ENCODE measurements at regions not wholly inside any gene's neighbourhood (a gene's known extent, or its start where the extent isn't known, plus 50 kb on each side); places are given as distances from the start of the nearest gene placed in this dataset.

DNA sequence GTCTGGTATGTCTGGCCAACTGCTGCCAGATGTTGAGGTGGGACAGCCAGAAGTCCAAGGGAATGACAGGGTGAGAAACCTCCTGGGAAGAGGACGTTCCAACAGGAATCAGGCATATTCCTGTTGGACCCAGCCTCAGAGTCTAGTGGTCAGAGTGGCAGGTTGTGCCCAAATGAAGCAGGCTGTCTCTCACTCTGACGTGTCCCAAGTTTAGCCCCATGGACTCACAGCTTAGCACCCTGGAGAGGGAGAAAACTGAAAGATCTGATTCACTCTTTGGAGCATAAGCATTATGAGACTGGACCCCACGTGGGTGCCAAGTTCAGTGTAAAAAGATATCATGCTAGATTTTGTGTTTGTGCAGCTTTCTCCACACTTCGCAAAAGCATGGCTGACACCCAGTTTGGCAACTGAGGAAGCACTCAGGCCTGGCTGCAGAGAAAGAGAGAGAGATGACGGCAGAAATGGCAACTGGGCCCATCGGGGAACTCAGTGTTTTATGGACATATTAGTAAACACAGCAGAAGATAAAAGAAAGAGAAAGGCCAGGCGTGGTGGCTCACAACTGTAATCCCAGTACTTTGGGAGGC lies 88.2 kb upstream of the LMCD1 start:
- H3K27me3 ChIP-seq: no peaks in the 10 kb centered on the region
- no peaks in the 10 kb centered on the region for H3K36me3 ChIP-seq
- no peak overlapping the region for H3K4me3 ChIP-seq
- no peak for DNase-seq
- H3K4me1 ChIP-seq: peaks cover 0 to 6% (median 0%) of the 10 kb centered on the region in 3 donors
- H3K27ac ChIP-seq: no peak overlapping the region
- WGBS, 2 donors: 75 to 76% methylated on average over 7 of the region's 7 CpGs
- intact Hi-C loops (cut with DNase I): no loop called here
- no peak for TF ChIP-seq POLR2A (IDR thresholded peaks at IDR 0.05)
- no peak for TF ChIP-seq CTCF (IDR thresholded peaks at IDR 0.05)
- no peaks in the 10 kb centered on the region for H3K9me3 ChIP-seq

- peaks cover 0 to 6% (median 0%) of the 10 kb centered on the region in 3 donors for H3K4me1 ChIP-seq
- no peaks in the 10 kb centered on the region for H3K9me3 ChIP-seq
- intact Hi-C loops (cut with DNase I): no loop called here
- H3K27me3 ChIP-seq: no peaks in the 10 kb centered on the region
- no peak for DNase-seq
- peak overlapping the region in 1 of 4 donors; percentile 43 for H3K4me3 ChIP-seq
- H3K36me3 ChIP-seq: no peaks in the 10 kb centered on the region
- H3K27ac ChIP-seq: no peak overlapping the region
- TF ChIP-seq CTCF (IDR thresholded peaks at IDR 0.05) (no peak), POLR2A (IDR thresholded peaks at IDR 0.05) (no peak)
- WGBS, 2 donors: 47 to 64% methylated on average over 4 of the region's 4 CpGs
Observed at GRCh38 chr3:8416965-8417364, 84.7 kb upstream of the LMCD1 start.

DNA sequence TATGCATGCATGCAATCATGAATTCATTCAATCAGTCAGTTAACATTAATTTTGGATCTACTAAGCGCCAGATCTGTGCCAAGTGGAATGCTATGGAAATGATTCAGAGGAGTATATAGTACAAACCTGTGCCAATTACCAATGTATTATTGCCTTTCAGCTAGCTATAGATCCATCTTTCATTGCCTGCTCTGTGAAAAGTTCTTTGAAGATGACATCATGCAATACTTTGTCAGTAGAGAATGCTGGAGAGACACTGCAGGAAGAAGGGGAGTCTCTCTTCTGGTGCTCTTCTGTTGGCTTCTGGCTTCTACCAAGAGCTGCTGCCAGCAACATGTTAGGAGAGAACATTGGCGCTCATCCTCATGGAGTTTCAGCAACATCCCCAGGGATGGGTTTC lies 81.0 kb upstream of the LMCD1 start:
- Histone ChIP-seq H3K4me1 (peaks cover 0 to 6% (median 0%) of the 10 kb centered on the region in 3 donors), H3K9me3 (peaks cover 0 to 10% (median 8%) of the 10 kb centered on the region in 3 donors), H3K4me3 (no peak overlapping the region), H3K27me3 (no peaks in the 10 kb centered on the region), H3K36me3 (no peaks in the 10 kb centered on the region), H3K27ac (no peak overlapping the region)
- intact Hi-C loops (cut with DNase I): no loop called here
- TF ChIP-seq POLR2A (IDR thresholded peaks at IDR 0.05) (no peak), CTCF (IDR thresholded peaks at IDR 0.05) (no peak)
- WGBS, 2 donors: 66 to 70% methylated on average over 2 of the region's 2 CpGs
- no peak for DNase-seq

GRCh38 chr3:8421267-8421666 lies 80.4 kb upstream of the LMCD1 start:
- Histone ChIP-seq H3K9me3 (peaks cover 0 to 10% (median 8%) of the 10 kb centered on the region in 3 donors), H3K27me3 (no peaks in the 10 kb centered on the region), H3K27ac (no peak overlapping the region), H3K36me3 (no peaks in the 10 kb centered on the region), H3K4me1 (peaks cover 0 to 6% (median 0%) of the 10 kb centered on the region in 3 donors), H3K4me3 (no peak overlapping the region)
- intact Hi-C loops (cut with DNase I): no loop called here
- TF ChIP-seq POLR2A (IDR thresholded peaks at IDR 0.05) (no peak), CTCF (IDR thresholded peaks at IDR 0.05) (no peak)
- no peak for DNase-seq
- WGBS, 2 donors: 60 to 82% methylated on average over 3 of the region's 3 CpGs

GRCh38 chr3:8421711-8422110 lies 79.9 kb upstream of the LMCD1 start:
- intact Hi-C loops (cut with DNase I): no loop called here
- Histone ChIP-seq H3K27ac (no peak overlapping the region), H3K9me3 (peaks cover 0 to 10% (median 8%) of the 10 kb centered on the region in 3 donors), H3K27me3 (no peaks in the 10 kb centered on the region), H3K36me3 (no peaks in the 10 kb centered on the region), H3K4me1 (peaks cover 0 to 6% (median 0%) of the 10 kb centered on the region in 3 donors), H3K4me3 (no peak overlapping the region)
- no peak for DNase-seq
- 77 to 87% methylated on average over 4 of the region's 4 CpGs for WGBS, 2 donors
- TF ChIP-seq POLR2A (IDR thresholded peaks at IDR 0.05) (no peak), CTCF (IDR thresholded peaks at IDR 0.05) (no peak)
